ENCODE measurements at regions not wholly inside any gene's neighbourhood (a gene's known extent, or its start where the extent isn't known, plus 50 kb on each side); places are given as distances from the start of the nearest gene placed in this dataset.

- DNase-seq: no peak
Observed at GRCh38 chr6:44665143-44665542, 277.6 kb downstream of the CDC5L start.

GRCh38 chr6:44665683-44666082 lies 278.2 kb downstream of the CDC5L start:
- no peak for DNase-seq

- DNase-seq: no peak
Observed at GRCh38 chr6:44666324-44666723, 278.8 kb downstream of the CDC5L start.

- DNase-seq: no peak
Observed at GRCh38 chr6:44667226-44667625, 279.7 kb downstream of the CDC5L start.

- no peak for DNase-seq
Observed at GRCh38 chr6:44667668-44668390, 280.3 kb downstream of the CDC5L start.

- no peak for DNase-seq
Observed at GRCh38 chr6:44668391-44668930, 281.0 kb downstream of the CDC5L start.

- no peak for DNase-seq
Observed at GRCh38 chr6:44668976-44669934, 281.7 kb downstream of the CDC5L start.

- DNase-seq: no peak
Observed at GRCh38 chr6:44670146-44670545, 282.6 kb downstream of the CDC5L start.

- DNase-seq: no peak
Observed at GRCh38 chr6:44671333-44671732, 283.8 kb downstream of the CDC5L start.

- DNase-seq: no peak
Observed at GRCh38 chr6:44672086-44672485, 284.6 kb downstream of the CDC5L start.

- no peak for DNase-seq
Observed at GRCh38 chr6:44672841-44673240, 285.3 kb downstream of the CDC5L start.

GRCh38 chr6:44674226-44675155 lies 287.0 kb downstream of the CDC5L start:
- DNase-seq: no peak

- no peak for DNase-seq
Observed at GRCh38 chr6:44675449-44675848, 287.9 kb downstream of the CDC5L start.

GRCh38 chr6:44676246-44676790 lies 288.8 kb downstream of the CDC5L start:
- no peak for DNase-seq

- DNase-seq: no peak
Observed at GRCh38 chr6:44676826-44677433, 289.4 kb downstream of the CDC5L start.

- no peak for DNase-seq
Observed at GRCh38 chr6:44678252-44678935, 290.9 kb downstream of the CDC5L start.

GRCh38 chr6:44679438-44680201 lies 292.1 kb downstream of the CDC5L start:
- DNase-seq: no peak

- no peak for DNase-seq
Observed at GRCh38 chr6:44680202-44680720, 292.8 kb downstream of the CDC5L start.

- DNase-seq: no peak
Observed at GRCh38 chr6:44681761-44682160, 294.3 kb downstream of the CDC5L start.

- no peak for DNase-seq
Observed at GRCh38 chr6:44682280-44682679, 294.8 kb downstream of the CDC5L start.

Data from retina (tissue), 1 donor.